M059J (cell line): ENCODE measurements at regions not wholly inside any gene's neighbourhood (a gene's known extent, or its start where the extent isn't known, plus 50 kb on each side); places are given as distances from the start of the nearest gene placed in this dataset.

ENCODE experiments used
- DNase-seq: peaks from one replicate; pipeline ENCODE4 v3.0.0-alpha.2; 2012; ENCODE audit warnings: low read depth

- DNase-seq = no peak
These were observed 191.5 kb upstream of the RFC3 start for GRCh38 chr13:33626407-33626806.

GRCh38 chr13:33628662-33629061 lies 189.3 kb upstream of the RFC3 start:
- DNase-seq = no peak

GRCh38 chr13:33629605-33630360 lies 188.2 kb upstream of the RFC3 start:
- DNase-seq = no peak

GRCh38 chr13:33633701-33634545 lies 184.0 kb upstream of the RFC3 start:
- DNase-seq = no peak

GRCh38 chr13:33634546-33634982 lies 183.4 kb upstream of the RFC3 start:
- DNase-seq = no peak

GRCh38 chr13:33636243-33636642 lies 181.7 kb upstream of the RFC3 start:
- no peak for DNase-seq

GRCh38 chr13:33636955-33637670 lies 180.8 kb upstream of the RFC3 start:
- peak; percentile 59 for DNase-seq

GRCh38 chr13:33637978-33638743 lies 179.8 kb upstream of the RFC3 start:
- peak; percentile 63 for DNase-seq

GRCh38 chr13:33639158-33639557 lies 178.8 kb upstream of the RFC3 start:
- DNase-seq = peak; percentile 10

GRCh38 chr13:33639626-33640080 lies 178.3 kb upstream of the RFC3 start:
- DNase-seq = peak; percentile 39

GRCh38 chr13:33640832-33641231 lies 177.1 kb upstream of the RFC3 start:
- no peak for DNase-seq

GRCh38 chr13:33642374-33643065 lies 175.4 kb upstream of the RFC3 start:
- peak; percentile 27 for DNase-seq

- no peak for DNase-seq
These were observed 173.1 kb upstream of the RFC3 start for GRCh38 chr13:33644581-33645543.

GRCh38 chr13:33645591-33646554 lies 172.1 kb upstream of the RFC3 start:
- no peak for DNase-seq

GRCh38 chr13:33649212-33649878 lies 168.6 kb upstream of the RFC3 start:
- DNase-seq = peak; percentile 53

GRCh38 chr13:33651766-33652165 lies 166.2 kb upstream of the RFC3 start:
- DNase-seq = no peak

- no peak for DNase-seq
These were observed 160.7 kb upstream of the RFC3 start for GRCh38 chr13:33657274-33657673.

- no peak for DNase-seq
These were observed 158.5 kb upstream of the RFC3 start for GRCh38 chr13:33659466-33659865.
